Panc1 (cell line): ENCODE measurements at regions not wholly inside any gene's neighbourhood (a gene's known extent, or its start where the extent isn't known, plus 50 kb on each side); places are given as distances from the start of the nearest gene placed in this dataset.

Source experiments
- ATAC-seq: fragments of 200-7000 bp; cut with Tn5 transposase; 2 replicates; pipeline ENCODE4 v1.9.1; 2020; ENCODE audit warnings: mild to moderate bottlenecking, moderate library complexity
- BruUV-seq: library from RNA; stranded (reverse); fragments of 400-500 nt; replicated peaks from 2 replicates; lab custom pipeline; 2021; lab: Mats Ljungman, UMichigan
- CTCF ChIA-PET: fragments of 300-600 bp; sonication (Branson Sonifier 250); formaldehyde crosslinking; loops from one replicate; lab custom pipeline; 2022; ENCODE audit warnings: antibody characterized with exemption; lab: Charles Lee
- POLR2A ChIA-PET: fragments of 300-600 bp; sonication (Branson Sonifier 250); formaldehyde crosslinking; loops from one replicate; lab custom pipeline; 2022; ENCODE audit warnings: antibody characterized with exemption; lab: Charles Lee
- DNase-seq: peaks from one replicate; pipeline ENCODE4 v3.0.0-alpha.2; 2010; ENCODE audit warnings: low read depth, low spot score
- H3K27ac ChIP-seq: 2 replicates; pipeline ENCODE4 v1.5.1; 2011; ENCODE audit warnings: mild to moderate bottlenecking, low read length, inconsistent platforms
- H3K27me3 ChIP-seq: fragments of 200-500 bp; sonication (Bioruptor generic); 2 replicates; pipeline ENCODE4 v1.6.0; 2014; ENCODE audit warnings: low read length, inconsistent platforms; ENCODE audit not compliant: control insufficient read depth, insufficient read depth
- H3K36me3 ChIP-seq: fragments of 200-500 bp; sonication (Bioruptor generic); 2 replicates; pipeline ENCODE4 v1.5.1; 2014; ENCODE audit warnings: inconsistent platforms, mild to moderate bottlenecking, low read length, moderate library complexity; ENCODE audit not compliant: control insufficient read depth, insufficient read depth
- H3K4me1 ChIP-seq: 2 replicates; pipeline ENCODE4 v1.5.1; 2011; ENCODE audit warnings: inconsistent platforms, mild to moderate bottlenecking, low read length, moderate library complexity; ENCODE audit not compliant: control insufficient read depth, insufficient read depth
- H3K4me3 ChIP-seq, 2 experiments: 2 replicates each; pipeline ENCODE4 v1.5.1; 2011 to 2012; ENCODE audit warnings: low read depth in 2 of 2, low read length in 2 of 2, mild to moderate bottlenecking in 2 of 2, inconsistent platforms in 1 of 2, moderate library complexity in 1 of 2
- H3K9me3 ChIP-seq: fragments of 200-500 bp; sonication (Bioruptor generic); 2 replicates; pipeline ENCODE4 v1.5.1; 2014; ENCODE audit warnings: low read depth, mild to moderate bottlenecking, inconsistent platforms, low read length, moderate library complexity; ENCODE audit not compliant: control insufficient read depth, insufficient read depth
- CTCF ChIP-seq: fragments of 450-650 bp; IDR thresholded peaks from 2 replicates; pipeline ENCODE4 v1.5.1; 2017; ENCODE audit warnings: mild to moderate bottlenecking
- POLR2AphosphoS5 ChIP-seq: IDR thresholded peaks from 2 replicates; pipeline ENCODE4 v1.6.1; 2012; ENCODE audit warnings: mild to moderate bottlenecking, low read depth, low read length, moderate library complexity
- REST ChIP-seq, 2 experiments: IDR thresholded peaks; 2 replicates each; pipeline ENCODE4 v1.6.1; 2011 to 2012; ENCODE audit warnings: low read depth in 2 of 2, control low read depth in 1 of 2, low read length in 1 of 2, mild to moderate bottlenecking in 1 of 2, moderate library complexity in 1 of 2; ENCODE audit not compliant: insufficient read depth in 1 of 2
- SIN3A ChIP-seq: IDR thresholded peaks from 2 replicates; pipeline ENCODE4 v1.6.1; 2012; ENCODE audit warnings: low read depth, mild to moderate bottlenecking, low read length, moderate library complexity, borderline replicate concordance; ENCODE audit not compliant: insufficient read depth
- TCF7L2 ChIP-seq: IDR thresholded peaks from 2 replicates; pipeline ENCODE4 v1.6.1; 2011; ENCODE audit warnings: mild to moderate bottlenecking, low read depth, low read length, inconsistent platforms
- in situ Hi-C: cut with HindIII; loops from 2 replicates; pipeline ENCODE4 v1.10.0; 2016; ENCODE audit warnings: low sequenced_read_pairs, low pct_unique_long_range_greater_than_20kb
- intact Hi-C: fragments of 100-400 bp; cut with micrococcal nuclease; formaldehyde crosslinking; loops from one replicate; pipeline ENCODE4 v1.10.0; 2022; ENCODE audit not compliant: unreplicated experiment

GRCh38 chr1:29439615-29440014 lies 203.3 kb downstream of the PTPRU start:
- H3K4me1 ChIP-seq, result no peaks in the 10 kb centered on the region
- no peaks in the 10 kb centered on the region for H3K9me3 ChIP-seq
- ChIA-PET CTCF (no interaction called here), POLR2A (no interaction called here)
- DNase-seq (no peak), ATAC-seq (no peak)
- H3K36me3 ChIP-seq, result no peaks in the 10 kb centered on the region
- no peak for TF ChIP-seq TCF7L2
- TF ChIP-seq POLR2AphosphoS5, result no peak
- TF ChIP-seq REST (IDR thresholded peaks at IDR 0.05; ENCODE audit: insufficient read depth in 1 of 2, low read depth in 2 of 2, low read length in 1 of 2), result no peak
- no peak for TF ChIP-seq CTCF
- TF ChIP-seq SIN3A, result no peak
- H3K27ac ChIP-seq, result no peak overlapping the region
- H3K4me3 ChIP-seq, result no peak overlapping the region
- in situ Hi-C loops (no loop called here), intact Hi-C loops (no loop called here)
- BruUV-seq, result no TSS peak
- H3K27me3 ChIP-seq, result peaks cover 27% of the 10 kb centered on the region

GRCh38 chr1:29438991-29439390 lies 202.7 kb downstream of the PTPRU start:
- ATAC-seq (no peak), DNase-seq (no peak)
- H3K36me3 ChIP-seq, result no peaks in the 10 kb centered on the region
- in situ Hi-C loops, result no loop called here
- H3K27me3 ChIP-seq, result peaks cover 27% of the 10 kb centered on the region
- CTCF ChIA-PET, result no interaction called here
- POLR2A ChIA-PET, result no interaction called here
- intact Hi-C loops, result no loop called here
- H3K4me3 ChIP-seq, result no peak overlapping the region
- TF ChIP-seq TCF7L2 (no peak), CTCF (no peak), SIN3A (no peak), REST (IDR thresholded peaks at IDR 0.05; ENCODE audit: insufficient read depth in 1 of 2, low read depth in 2 of 2, low read length in 1 of 2) (no peak), POLR2AphosphoS5 (no peak)
- no peaks in the 10 kb centered on the region for H3K9me3 ChIP-seq
- BruUV-seq, result no TSS peak
- H3K27ac ChIP-seq, result no peak overlapping the region
- H3K4me1 ChIP-seq, result no peaks in the 10 kb centered on the region
